Hematopoietic multipotent progenitor cell (in vitro differentiated cells): ENCODE measurements at regions not wholly inside any gene's neighbourhood (a gene's known extent, or its start where the extent isn't known, plus 50 kb on each side); places are given as distances from the start of the nearest gene placed in this dataset.
A peak's percentile ranks its signal among the peaks of the same experiment; 100 is the strongest.

Experiments used
- DNase-seq, 3 donors: peaks; one replicate each; pipeline ENCODE4 v3.0.0-alpha.2; 2011 to 2015; ENCODE audit warnings: low read depth in 2 of 3, low spot score in 2 of 3

GRCh38 chr20:23155141-23155590, 69.0 kb upstream of the CD93 start:
- peak in 1 of 3 donors; percentile 71 for DNase-seq

DNA sequence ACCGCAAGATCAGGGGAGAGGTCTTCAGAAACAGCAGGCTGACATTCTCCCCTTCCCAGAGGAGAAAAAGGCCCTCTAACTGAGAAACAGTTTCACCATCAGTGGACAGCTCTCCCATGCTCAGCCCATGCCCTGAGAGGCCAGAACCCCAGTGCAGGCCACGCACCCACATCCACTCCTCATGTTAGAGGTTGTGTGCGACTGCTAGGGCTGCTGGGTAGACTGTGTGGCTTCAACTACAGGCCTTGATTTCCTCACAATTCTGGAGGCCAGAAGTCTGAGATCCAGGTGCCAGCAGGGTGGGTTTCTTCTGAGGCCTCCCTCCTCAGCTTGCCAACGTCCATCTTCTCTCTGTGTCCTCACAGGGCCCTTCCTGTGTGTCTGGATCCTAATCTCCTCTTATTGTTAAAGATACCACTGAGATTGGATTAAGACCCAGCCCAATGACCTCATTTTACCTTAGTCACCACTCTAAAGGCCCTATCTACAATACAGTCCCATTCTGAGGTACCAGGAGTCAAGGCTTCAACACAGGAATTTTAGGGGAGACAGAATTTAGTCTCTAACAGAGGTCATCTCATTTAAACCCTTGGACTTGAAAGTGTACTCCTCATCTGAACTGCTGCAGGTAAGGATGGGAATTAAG, 67.7 kb upstream of the CD93 start:
- no peak for DNase-seq

DNA sequence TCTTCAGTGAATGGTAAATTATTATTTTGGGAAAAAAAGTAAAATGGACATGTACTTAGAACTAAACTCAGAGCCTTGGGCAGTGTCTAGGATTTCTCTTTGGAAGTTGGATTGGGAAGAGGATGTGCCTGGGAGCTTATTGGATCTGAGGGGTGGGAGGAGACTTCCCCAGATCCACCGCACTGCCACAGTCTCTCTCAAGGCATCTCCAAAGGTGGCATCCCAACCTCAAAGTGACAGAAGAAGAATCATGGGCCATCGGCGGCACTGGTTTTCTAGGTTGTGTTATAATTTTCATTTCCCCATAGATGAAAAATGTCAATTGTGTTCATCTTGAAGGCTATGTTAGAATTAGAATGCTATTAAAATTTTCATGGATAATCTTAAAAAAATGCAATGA, 66.8 kb upstream of the CD93 start:
- no peak for DNase-seq

DNA sequence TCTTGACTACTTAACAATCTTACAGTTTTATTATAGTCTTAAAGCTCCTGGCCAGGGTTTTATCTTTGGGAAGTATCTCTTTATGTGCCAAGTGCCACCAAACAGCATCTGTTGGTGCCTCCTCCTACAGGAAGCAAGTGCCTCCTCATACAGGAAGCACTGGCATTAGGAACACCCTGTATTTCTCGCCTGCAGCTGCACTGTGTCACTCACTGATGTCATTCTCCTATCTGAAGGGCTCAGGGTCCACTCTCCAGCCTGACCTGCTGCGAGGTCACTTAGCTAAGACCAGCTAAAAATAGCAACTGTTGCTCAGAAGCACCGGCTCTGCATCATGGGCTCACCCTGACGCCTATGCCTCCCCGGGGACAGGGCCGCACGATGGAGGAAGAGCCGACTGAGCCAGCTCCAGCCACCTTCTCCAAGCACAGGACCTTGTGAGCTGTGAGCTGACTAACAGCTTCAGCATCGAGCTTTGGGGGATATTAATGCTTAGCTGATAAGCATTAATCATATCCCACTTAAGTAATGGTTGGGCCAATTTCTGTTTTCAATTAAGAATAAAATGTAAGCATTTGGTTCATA, 66.3 kb upstream of the CD93 start:
- peak in 1 of 3 donors; percentile 29 for DNase-seq

DNA sequence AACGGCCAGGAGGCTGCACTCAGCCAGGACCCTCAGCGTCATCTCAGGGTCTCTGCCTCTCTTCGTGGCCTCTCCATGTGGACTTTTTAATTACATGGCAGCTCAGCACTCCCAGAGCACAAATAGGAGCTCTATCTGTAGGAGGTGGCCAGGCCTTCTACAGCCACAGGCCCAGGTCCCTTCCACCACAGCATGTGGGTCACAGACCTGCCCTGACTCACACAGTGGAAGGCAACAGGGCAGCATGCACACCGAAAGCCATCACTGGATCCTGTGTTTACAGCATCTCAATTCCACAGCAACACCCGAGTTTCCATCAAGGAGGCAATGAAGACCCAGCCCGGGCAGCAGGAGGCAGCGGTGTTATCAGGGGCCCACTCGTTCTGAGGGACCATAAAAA, 65.8 kb upstream of the CD93 start:
- no peak for DNase-seq

DNA sequence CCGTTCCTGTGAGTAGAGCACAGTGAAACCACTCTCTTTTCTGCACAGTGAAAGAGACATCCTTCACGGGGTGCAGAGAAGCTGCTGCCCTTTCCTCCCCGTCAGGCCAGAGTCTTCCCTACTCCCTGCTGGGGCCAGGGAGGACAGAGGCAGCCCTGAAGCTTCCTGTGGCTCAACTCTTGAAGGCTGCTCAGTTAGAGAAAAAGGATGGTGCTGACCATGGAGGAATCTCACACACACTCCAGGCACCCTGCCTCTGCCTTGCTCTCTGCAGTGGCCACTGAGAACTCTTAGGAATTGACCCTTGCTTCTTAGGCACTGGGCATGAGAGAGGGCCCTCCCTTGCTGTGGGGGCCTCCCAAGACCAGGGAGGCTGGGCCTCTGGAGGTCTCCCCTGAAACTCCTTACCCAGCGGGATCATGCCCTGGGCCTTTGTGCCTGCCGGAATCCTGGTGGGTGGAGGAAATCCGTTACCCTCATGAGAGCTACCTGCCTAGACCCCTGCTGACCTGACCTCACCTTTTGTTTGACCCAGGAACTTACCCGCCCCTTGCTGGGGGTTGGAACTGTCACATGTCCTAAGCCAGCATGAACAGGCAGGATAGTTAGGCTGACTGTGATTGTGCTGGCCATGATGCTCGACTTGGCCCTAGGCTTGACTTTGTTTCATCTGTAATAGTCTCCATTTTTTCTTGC, 65.0 kb upstream of the CD93 start:
- no peak for DNase-seq

GRCh38 chr20:23150304-23151007, 64.3 kb upstream of the CD93 start:
- DNase-seq = no peak

GRCh38 chr20:23149623-23150279, 63.6 kb upstream of the CD93 start:
- no peak for DNase-seq

DNA sequence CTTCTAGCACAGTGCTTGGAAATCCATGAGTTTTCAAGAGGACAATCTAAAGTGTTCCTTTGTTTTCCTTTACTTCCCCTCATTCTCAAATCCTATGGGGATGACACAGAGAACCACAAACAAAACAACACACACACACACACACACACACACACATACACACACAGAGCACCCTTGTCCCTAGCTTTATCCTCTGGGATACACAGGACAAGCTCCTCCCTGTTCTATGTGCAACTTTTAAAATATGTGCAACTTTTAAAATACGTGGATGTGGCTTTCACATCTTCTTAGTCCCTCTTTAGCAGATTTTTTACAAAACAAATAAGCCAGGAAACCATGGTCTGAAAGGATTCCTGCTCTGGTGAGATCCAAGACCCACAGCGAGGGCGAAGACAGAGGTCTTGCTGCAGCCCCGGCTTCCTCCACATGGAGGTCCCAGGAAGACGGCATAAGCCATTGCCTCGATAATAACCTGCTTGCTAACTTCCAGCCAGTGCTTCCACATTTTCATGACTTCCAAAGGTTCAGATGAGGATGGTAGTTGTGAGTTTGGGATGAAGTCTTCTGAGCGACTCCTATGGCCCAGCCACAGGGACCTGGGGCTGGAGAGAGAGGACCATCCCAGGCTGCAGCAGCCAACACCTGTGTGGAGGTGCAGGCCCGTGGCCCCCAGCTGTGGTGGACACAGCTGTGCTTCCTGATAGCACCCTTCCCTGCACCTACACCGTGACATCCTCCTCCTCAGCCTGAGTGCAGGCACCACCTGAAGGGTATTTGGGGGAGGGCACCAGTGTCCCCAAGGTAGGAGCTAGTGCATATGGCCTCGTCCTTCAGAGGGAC, 62.8 kb upstream of the CD93 start:
- DNase-seq = no peak

DNA sequence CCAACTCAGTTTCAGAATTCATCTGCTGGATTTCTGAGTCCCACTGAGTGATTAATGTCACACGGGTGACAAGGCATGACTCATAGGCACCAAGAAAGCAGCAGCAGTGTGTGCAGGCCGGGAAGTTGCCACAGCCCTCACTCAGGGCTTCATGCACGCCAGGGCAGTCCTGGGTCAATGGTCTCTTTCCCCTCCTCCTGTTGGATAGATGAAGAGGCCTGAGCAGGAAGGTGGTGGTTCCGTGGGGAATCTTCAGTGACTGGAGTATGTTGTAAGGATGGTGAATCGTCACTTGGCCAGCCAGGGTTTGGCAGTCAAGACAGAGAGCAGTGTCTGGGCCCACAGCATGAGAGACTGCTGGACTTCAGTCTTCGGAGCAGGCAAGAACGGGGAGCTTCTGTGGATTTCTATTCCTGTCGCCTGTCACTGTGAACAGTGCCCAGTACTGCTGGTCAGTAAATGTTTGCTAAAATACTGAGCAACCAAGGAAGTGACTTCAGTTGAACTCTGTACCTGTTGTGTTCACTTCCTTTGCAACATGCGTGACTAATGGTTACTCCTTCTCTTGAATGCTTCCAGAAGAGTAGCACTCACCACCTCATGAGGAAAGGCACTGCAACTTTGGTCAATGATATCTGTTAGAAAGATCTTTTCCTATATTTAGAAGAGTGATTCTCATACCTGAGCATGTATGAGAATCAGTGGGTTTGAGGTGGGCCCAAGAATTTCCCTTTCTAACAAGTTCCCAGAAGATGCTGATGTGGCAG, 62.0 kb upstream of the CD93 start:
- DNase-seq = peak in 2 of 3 donors; percentile 59 to 68

DNA sequence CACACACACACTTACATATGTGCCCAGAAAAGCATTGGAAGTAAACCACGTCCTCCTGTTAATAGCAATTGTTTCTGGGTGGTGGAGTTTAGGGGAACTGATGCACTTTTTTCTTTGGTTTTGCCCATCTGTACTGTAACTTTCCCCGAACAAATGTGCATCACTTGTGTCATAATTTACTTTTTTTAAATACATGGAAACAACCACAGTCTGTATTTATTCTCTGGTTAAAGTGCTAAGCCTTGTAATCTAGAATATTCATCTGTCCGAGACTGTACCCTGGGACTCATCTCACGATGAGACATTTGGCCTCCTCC, 61.5 kb upstream of the CD93 start:
- DNase-seq = no peak

DNA sequence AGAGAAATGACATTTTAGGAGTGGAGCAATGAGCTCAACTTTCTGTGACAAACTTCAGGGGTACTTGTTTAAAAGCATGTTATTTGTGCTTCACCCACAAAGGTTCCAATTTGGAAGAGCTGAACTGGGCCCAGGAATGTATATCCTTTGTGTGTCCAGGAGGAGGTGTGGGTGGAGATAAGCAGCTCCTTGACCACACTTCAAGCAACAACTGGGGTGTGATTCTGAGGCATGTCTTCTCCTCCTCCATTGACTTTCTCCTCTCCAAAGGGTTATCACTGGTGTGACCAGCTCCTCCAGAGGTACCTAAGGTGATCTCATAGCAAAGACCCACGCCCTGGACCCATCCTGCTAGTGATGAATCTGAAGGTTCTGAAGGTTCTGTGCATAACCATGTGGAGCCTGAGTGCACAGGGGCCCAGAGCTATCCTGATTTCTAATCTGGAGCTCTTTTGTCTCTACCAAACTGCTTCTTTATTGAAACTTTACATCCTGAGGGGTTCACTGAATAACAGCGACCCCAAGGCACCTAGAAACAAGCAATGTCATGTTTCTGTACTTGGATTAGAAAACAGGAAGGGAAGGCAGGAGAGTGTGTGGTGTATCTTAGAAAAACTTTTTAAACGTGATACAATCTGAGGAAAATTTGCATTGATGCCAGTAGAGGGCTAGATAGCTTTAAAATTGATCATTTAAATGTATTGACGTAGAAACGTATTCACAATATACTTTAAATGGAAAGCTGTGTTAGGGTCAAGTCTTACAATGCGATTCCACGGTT, 60.9 kb upstream of the CD93 start:
- no peak for DNase-seq

DNA sequence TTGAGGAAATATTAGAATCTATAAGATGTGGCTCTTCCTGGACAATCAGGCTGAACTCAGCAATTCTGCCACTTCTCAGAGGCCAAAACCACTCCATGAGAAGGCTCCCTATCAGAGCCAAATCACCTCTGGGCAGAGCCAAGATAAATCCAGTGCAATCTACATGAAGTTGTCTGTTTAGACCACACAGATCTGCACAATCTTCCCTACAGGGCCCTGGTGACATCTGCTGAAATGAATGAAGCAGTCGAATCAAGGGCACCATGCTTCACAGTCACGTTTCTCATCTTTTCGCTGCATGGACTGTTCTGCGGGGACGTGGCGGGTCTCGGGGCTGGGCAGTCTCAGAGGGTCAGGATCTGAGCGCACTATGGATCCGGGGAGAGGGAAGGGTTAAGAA, 60.1 kb upstream of the CD93 start:
- DNase-seq = no peak

GRCh38 chr20:23145281-23145700, 59.2 kb upstream of the CD93 start:
- no peak for DNase-seq

GRCh38 chr20:23144856-23145255, 58.7 kb upstream of the CD93 start:
- no peak for DNase-seq

- no peak for DNase-seq
Observed at GRCh38 chr20:23143986-23144690, 58.0 kb upstream of the CD93 start.

- peak in 1 of 3 donors; percentile 59 for DNase-seq
Observed at GRCh38 chr20:23143098-23143497, 57.0 kb upstream of the CD93 start.
